Left ventricle myocardium superior (tissue), 1 donor: ENCODE measurements at regions not wholly inside any gene's neighbourhood (a gene's known extent, or its start where the extent isn't known, plus 50 kb on each side); places are given as distances from the start of the nearest gene placed in this dataset.

Experiments
- ATAC-seq: fragments of 200-7000 bp; cut with Tn5 transposase; one replicate; pipeline ENCODE4 v1.9.1; 2020; ENCODE audit warnings: mild to moderate bottlenecking, moderate library complexity
- DNase-seq: peaks from one replicate; pipeline ENCODE4 v3.0.0-alpha.2; 2020
- intact Hi-C: fragments of 100-400 bp; cut with micrococcal nuclease; formaldehyde crosslinking; loops from one replicate; pipeline ENCODE4 v1.11.0; 2022
- donor health status: DM: no; HTN: yes; CAD: no; lungs with severe emphysema.

- DNase-seq (no peak), ATAC-seq (no peak)
- intact Hi-C loops = loop anchor here (10.0 kb wide), 1 partner anchor 257 kb away; no protein-coding TSS in a partner anchor
Observed at GRCh38 chr13:99911965-99912566, 59.5 kb downstream of the ZIC5 start.

GRCh38 chr13:99911069-99911964 is 60.2 kb downstream of the ZIC5 start:
- intact Hi-C loops = loop anchor here (10.0 kb wide), 1 partner anchor 257 kb away; no protein-coding TSS in a partner anchor
- ATAC-seq = no peak
- DNase-seq = no peak

DNA sequence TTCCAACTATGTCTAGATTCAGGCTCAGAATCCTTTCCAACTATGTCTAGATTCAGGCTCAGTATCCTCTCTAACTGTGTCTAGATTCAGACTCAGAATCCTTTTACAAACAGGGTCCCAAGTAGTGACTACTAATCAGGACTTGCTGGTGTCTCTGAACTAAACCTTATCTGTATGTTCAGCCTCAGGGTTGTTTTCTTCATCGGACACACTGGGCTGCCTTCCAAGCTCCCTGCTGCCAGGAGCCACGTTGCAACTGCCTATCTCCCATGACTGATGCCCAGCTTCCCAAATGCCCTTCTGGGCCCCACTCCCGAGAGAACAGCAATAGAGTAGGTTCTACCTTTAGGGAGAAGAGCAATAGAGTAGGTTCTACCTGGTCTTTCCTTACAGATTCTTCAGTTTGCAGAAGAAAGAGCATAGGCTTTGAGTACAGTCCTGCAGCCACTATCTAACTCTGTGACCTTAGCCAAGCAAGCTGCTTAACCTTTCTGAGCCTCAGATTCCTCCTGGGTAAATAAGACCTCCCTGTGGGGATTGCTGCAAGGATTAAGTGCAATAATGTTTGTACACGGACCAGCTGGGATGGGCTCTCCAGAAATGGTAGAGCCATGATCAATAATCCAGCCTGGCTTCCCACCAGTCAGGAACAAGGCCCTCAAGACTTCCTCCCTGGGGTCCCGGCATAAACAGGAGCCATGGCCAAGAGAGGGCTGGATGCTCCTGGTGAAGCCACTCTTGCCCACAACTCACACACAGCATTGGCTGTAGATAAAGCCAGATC is 61.5 kb downstream of the ZIC5 start:
- intact Hi-C loops = loop anchor here (10.0 kb wide), 1 partner anchor 255 kb away; no protein-coding TSS in a partner anchor
- peak; percentile 52 for DNase-seq

GRCh38 chr13:99909097-99909835 is 62.3 kb downstream of the ZIC5 start:
- intact Hi-C loops = no loop called here
- no peak for DNase-seq
- no peak for ATAC-seq

More for the DNA sequence above, 61.5 kb downstream of the ZIC5 start:
- ATAC-seq = peak; percentile 73

DNA sequence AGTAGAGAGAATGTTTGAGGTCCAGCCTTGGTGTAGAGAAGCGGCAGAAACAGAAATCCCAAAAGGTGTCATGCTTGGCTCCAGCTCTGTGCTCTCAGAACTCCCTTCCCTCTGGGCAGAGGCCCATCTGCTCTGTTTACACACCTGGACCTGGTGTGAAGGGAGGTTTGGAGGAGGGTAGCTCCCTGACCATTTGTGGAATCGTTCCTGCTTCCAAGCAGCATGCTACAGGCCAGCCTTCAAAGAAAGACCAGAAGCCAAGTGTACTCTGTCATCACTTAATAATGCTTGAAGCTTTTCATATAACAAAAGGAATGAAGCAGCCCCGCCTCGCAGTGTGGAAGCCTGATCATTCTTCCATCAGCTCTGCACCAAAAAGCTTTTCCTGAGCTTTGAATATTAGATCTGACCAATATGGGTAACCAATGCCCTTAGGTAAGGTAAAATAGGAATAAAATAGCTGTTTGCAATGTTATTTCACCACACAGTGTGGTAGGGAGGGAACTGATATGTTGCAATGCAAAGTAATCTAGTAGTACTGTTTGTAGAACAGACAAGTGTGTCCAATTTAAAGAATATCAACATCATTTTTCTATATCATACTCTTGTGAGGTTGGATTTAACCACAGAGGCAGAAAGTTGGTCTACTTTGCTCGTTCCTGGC is 63.3 kb downstream of the ZIC5 start:
- DNase-seq = no peak
- ATAC-seq = no peak
- intact Hi-C loops = no loop called here

DNA sequence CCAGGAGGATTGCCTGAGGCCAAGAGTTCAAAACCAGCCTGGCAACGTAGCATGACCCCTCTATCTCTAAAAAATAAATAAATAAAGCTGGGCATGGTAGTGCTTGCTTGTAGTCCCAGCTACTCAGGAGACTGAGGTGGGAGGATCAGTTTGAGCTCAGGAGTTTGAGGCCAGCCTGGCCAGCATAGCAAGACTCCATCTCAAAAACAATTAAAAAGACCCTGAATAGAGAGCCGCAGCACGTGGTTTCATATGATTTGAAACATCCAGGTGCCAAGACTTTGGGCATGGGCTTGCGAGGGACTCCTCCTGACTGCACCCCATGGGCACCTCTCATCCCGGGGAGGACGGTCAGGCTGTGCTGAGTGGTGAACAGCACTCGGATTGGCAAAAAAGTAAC is 63.9 kb downstream of the ZIC5 start:
- intact Hi-C loops = no loop called here
- DNase-seq = no peak
- no peak for ATAC-seq

DNA sequence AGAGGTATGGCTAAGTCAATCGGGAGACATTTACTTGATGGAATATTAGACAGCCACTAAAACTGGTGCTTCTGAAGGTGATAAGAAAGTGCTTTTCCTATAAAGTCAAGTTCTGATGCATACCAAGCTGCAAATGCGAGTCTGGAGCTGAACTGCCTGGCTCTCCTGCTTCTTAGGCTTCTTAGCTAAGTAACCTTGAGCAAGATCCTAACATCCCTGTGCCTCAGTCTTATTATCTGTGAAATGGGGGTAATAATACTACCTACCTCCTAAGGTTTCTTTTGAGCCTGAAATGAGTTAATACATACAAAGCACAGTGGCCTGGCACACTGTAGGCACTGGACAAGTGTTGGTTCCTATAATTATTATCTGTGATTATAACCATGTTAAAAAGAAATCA is 64.5 kb downstream of the ZIC5 start:
- no peak for DNase-seq
- no peak for ATAC-seq
- intact Hi-C loops = no loop called here

- no peak for DNase-seq
- intact Hi-C loops = no loop called here
Observed at GRCh38 chr13:99905814-99906213, 65.8 kb downstream of the ZIC5 start.

GRCh38 chr13:99905224-99905623 is 66.3 kb downstream of the ZIC5 start:
- DNase-seq (no peak), ATAC-seq (no peak)
- intact Hi-C loops = no loop called here

More at GRCh38 chr13:99905814-99906213, 65.8 kb downstream of the ZIC5 start:
- ATAC-seq = no peak

DNA sequence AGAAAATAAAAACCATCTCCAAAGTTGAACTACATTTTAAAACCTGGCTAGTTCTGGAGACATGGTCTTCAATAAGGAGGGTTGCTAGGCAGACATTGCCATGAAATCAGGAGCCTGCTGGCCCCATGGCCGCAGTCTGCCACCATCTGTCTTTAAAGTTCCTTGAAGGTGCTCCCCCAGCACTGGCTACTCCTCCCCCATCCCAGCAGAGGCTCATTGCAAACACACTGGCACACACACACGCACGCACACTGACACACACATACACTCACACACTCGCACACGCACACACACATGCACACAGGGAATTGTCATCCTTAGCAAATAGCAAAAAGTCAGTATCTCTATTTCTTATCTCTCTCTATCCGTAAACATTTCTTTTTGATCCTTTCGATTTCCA is 68.4 kb downstream of the ZIC5 start:
- intact Hi-C loops = no loop called here

DNA sequence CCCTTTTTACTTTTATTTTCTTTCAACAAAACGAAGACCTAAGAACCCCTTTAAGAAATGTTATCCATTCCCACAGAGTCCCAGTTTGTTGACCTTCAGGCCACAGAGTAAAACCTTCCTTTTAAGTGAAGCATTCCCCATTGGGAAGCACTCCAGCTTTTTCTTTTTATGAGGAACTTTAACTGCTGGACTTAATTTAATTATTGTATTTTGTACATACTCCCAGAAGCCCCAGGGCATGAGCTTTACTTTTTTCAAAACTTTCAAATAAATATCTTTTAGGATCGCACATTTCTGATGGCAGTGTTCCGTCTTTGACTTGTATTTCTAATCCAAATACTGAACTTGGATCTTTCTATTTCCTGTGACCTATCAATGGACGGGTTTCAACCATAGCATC is 68.9 kb downstream of the ZIC5 start:
- DNase-seq (no peak), ATAC-seq (no peak)
- intact Hi-C loops = no loop called here

More for the DNA sequence above, 68.4 kb downstream of the ZIC5 start:
- no peak for ATAC-seq
- DNase-seq = no peak

DNA sequence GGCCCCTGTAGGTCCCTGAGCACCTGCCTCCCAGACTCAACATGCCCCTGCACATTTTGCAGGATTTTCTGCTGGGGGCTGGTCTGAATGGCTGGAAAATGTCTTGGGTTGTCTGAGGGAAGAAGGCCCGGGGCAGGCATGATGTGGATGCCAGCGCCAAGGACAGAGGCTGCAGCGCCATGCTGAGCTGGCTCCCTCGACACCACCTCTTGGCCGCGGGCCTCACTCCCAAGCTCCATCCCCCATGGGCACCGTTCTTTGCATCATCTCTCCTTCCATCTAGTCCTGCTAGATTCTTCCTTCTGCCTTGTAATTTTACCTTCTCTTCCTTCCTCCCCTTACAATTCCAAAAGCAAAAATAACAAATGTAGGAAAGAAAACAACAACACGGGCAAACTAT is 70.6 kb downstream of the ZIC5 start:
- DNase-seq (no peak), ATAC-seq (no peak)
- intact Hi-C loops = no loop called here

DNA sequence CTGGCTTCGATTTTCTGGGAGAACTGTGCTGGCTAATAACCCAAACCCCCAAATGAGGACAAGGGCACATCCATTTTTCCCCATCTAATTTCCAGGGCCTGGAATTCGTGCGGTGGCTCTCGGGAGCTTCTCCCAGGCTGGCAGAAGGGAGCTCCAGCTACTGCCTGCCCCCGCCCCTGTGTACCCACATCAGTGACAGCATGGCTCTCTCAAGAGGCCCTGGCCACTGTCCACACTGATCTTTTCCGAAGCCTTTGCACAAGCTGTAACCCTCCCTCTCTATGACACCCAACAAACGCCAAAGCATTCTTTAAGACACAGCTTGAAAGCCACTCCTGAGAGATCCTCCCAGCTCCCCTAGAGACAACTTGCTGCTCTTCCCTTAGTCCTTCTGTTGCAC is 73.1 kb downstream of the ZIC5 start:
- ATAC-seq (no peak), DNase-seq (no peak)
- intact Hi-C loops = no loop called here

GRCh38 chr13:99897076-99897440 is 74.5 kb downstream of the ZIC5 start:
- no peak for ATAC-seq
- intact Hi-C loops = no loop called here
- DNase-seq = no peak

GRCh38 chr13:99896369-99897075 is 75.0 kb downstream of the ZIC5 start:
- intact Hi-C loops = no loop called here
- DNase-seq (no peak), ATAC-seq (no peak)

DNA sequence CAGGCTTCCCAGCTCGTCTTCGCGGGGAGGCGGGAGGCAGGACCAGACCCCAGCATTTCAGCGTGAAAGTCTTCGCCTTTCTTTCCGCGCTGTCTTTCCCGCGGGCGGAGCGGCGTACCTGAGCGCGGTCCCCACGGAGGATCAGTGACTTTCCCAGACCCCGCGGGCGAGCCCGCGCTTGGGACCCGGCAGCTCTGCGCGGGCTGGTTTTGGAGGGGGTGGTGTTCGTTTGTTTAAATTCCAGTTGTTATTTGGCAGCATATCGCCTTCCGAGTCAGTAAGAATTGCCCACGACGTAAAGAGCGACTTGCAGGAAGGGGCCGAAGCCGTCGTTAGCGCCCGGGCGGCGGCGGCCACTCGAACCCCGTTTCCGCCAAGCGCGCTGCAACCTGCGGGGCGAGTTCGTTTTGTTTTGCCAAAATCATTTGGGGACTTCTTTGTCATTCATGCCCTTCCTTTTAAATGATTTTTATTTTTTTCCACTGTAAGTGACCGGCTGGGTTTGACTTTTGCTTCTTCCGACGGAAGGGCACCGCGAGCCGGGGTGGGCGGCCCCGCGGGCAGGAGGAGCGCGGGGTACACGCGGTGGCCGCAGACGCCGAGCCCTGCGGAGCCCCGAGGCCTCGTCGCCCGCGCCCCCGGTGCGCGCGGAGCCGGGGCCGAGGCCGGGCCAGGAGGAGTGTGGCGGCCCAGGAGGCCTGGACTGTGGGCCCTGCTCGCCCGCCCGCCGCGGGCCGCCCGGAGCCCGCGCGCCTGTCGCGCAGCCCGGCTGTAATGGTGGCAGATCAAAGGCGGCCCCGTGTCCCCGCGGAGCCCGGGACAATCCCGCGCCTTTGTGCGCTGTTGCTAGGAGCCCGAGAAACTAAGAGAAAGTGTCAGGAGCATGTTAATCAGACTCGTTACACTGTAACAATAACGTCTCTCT is 75.9 kb downstream of the ZIC5 start:
- intact Hi-C loops = no loop called here
- DNase-seq (no peak), ATAC-seq (no peak)

DNA sequence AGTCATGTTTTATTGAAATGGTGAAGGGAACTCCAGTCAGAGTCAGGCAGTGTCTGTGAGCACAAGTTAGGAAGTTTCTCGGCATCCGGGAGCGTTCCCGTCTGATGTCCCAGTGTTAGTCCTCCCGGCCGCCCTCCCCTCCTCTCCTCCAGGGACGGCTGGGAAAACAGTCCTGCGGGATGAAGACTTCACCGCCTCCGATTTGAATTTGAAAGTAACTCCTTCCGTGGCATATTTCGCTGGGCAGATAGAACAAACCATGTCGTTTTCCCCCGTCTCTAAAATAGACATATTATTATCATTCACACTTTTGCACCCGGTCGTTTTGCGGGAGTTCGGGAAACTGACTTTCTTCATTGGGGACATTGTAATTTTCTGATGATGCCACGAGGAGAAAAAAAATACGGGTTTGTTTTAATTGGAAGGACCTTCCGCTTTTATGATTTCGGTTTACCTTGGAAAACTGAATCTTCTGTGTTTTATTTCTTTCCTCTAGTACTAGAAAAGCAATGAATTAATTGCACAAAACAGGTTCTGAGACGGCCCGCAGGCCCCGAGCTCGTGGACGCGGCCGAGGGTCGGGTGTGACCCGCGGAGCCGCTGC is 76.6 kb downstream of the ZIC5 start:
- intact Hi-C loops = no loop called here

More for the DNA sequence above, 76.6 kb downstream of the ZIC5 start:
- DNase-seq (no peak), ATAC-seq (no peak)
